Brain microvascular endothelial cell (primary cell): ENCODE measurements at regions not wholly inside any gene's neighbourhood (a gene's known extent, or its start where the extent isn't known, plus 50 kb on each side); places are given as distances from the start of the nearest gene placed in this dataset.

Experiments
- DNase-seq: peaks from one replicate; pipeline ENCODE4 v3.0.0-alpha.2; 2020
- H3K27ac ChIP-seq: fragments of 250-450 bp; sonication (Bioruptor Pico); 2 replicates; pipeline ENCODE4 v1.5.1; 2020; ENCODE audit warnings: mild to moderate bottlenecking, moderate library complexity
- H3K27me3 ChIP-seq: fragments of 250-450 bp; sonication (Bioruptor Pico); replicated peaks from 2 replicates; pipeline ENCODE4 v1.5.1; 2020; ENCODE audit warnings: mild to moderate bottlenecking
- H3K36me3 ChIP-seq: fragments of 250-450 bp; sonication (Bioruptor Pico); replicated peaks from 2 replicates; pipeline ENCODE4 v1.5.1; 2020; ENCODE audit warnings: mild to moderate bottlenecking
- H3K4me3 ChIP-seq: 2 replicates; pipeline ENCODE4 v1.5.1; 2011; ENCODE audit warnings: low read depth, mild to moderate bottlenecking, control low read depth, low read length, moderate library complexity
- in situ Hi-C: cut with HindIII; loops from 2 replicates; pipeline ENCODE4 v1.10.0; 2017; ENCODE audit warnings: low sequenced_read_pairs, low pct_ligation_motif_present
- TF ChIP-seq, protein P1 (sequence below): IDR thresholded peaks from 2 replicates; pipeline ENCODE4 v1.5.1; 2011; ENCODE audit warnings: low read depth, mild to moderate bottlenecking, moderate library complexity, low read length, control low read depth, inconsistent platforms; ENCODE audit errors: missing control alignments

- in situ Hi-C loops = no loop called here
- no peaks in the 10 kb centered on the region for H3K27me3 ChIP-seq
- no peak overlapping the region for H3K27ac ChIP-seq
- TF ChIP-seq, protein P1, sequence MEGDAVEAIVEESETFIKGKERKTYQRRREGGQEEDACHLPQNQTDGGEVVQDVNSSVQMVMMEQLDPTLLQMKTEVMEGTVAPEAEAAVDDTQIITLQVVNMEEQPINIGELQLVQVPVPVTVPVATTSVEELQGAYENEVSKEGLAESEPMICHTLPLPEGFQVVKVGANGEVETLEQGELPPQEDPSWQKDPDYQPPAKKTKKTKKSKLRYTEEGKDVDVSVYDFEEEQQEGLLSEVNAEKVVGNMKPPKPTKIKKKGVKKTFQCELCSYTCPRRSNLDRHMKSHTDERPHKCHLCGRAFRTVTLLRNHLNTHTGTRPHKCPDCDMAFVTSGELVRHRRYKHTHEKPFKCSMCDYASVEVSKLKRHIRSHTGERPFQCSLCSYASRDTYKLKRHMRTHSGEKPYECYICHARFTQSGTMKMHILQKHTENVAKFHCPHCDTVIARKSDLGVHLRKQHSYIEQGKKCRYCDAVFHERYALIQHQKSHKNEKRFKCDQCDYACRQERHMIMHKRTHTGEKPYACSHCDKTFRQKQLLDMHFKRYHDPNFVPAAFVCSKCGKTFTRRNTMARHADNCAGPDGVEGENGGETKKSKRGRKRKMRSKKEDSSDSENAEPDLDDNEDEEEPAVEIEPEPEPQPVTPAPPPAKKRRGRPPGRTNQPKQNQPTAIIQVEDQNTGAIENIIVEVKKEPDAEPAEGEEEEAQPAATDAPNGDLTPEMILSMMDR = no peak
- no peak for DNase-seq
- H3K4me3 ChIP-seq = no peak overlapping the region
- H3K36me3 ChIP-seq = no peaks in the 10 kb centered on the region
These were observed 595.0 kb downstream of the PYDC2 start for GRCh38 chr3:192055946-192056345.

GRCh38 chr3:192057261-192057660 is 596.3 kb downstream of the PYDC2 start:
- in situ Hi-C loops = no loop called here
- no peaks in the 10 kb centered on the region for H3K27me3 ChIP-seq
- no peaks in the 10 kb centered on the region for H3K36me3 ChIP-seq
- DNase-seq = no peak
- TF ChIP-seq, protein P1 = no peak
- H3K27ac ChIP-seq = no peak overlapping the region
- H3K4me3 ChIP-seq = no peak overlapping the region

DNA sequence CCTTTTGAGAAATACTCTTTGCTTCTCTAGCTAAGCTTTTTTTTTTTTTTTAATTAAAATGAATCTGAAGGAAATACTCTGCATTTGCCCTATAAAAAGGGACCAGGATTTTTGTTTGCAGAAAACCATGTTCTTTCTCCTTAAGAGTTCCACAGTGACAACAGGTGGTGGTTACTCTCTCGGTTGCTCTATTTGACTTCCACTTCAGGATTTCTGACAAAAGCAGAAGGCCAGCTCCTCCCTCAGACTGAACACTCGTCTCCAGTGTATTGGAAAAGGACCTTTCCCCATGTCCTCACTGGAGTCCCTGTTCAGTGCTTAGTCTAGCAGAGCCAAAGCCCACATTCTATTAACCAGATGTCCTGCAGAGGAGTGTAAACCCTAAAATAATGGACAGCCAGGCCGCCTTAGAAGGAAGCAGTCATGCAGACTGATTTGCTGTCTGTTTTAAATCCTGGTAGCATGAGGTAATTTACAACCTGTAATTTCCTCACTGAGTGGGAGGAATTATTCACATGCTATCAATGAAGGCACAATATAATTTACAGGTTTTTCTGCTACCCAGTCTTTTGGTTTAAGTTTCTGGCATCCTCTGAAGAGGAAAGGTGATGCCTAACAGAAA is 599.3 kb downstream of the PYDC2 start:
- no peak for DNase-seq
- no peaks in the 10 kb centered on the region for H3K36me3 ChIP-seq
- in situ Hi-C loops = no loop called here
- no peak overlapping the region for H3K27ac ChIP-seq
- TF ChIP-seq, protein P1 = no peak
- H3K27me3 ChIP-seq = no peaks in the 10 kb centered on the region
- H3K4me3 ChIP-seq = no peak overlapping the region

- no peaks in the 10 kb centered on the region for H3K27me3 ChIP-seq
- TF ChIP-seq, protein P1 = no peak
- no peak overlapping the region for H3K27ac ChIP-seq
- no peak overlapping the region for H3K4me3 ChIP-seq
- no peaks in the 10 kb centered on the region for H3K36me3 ChIP-seq
- no peak for DNase-seq
- in situ Hi-C loops = no loop called here
These were observed 600.5 kb downstream of the PYDC2 start for GRCh38 chr3:192061426-192061825.

- Histone ChIP-seq H3K27ac (no peak overlapping the region), H3K27me3 (no peaks in the 10 kb centered on the region), H3K4me3 (no peak overlapping the region), H3K36me3 (no peaks in the 10 kb centered on the region)
- in situ Hi-C loops = no loop called here
- TF ChIP-seq, protein P1 = no peak
- DNase-seq = no peak
These were observed 601.2 kb downstream of the PYDC2 start for GRCh38 chr3:192062186-192062585.

DNA sequence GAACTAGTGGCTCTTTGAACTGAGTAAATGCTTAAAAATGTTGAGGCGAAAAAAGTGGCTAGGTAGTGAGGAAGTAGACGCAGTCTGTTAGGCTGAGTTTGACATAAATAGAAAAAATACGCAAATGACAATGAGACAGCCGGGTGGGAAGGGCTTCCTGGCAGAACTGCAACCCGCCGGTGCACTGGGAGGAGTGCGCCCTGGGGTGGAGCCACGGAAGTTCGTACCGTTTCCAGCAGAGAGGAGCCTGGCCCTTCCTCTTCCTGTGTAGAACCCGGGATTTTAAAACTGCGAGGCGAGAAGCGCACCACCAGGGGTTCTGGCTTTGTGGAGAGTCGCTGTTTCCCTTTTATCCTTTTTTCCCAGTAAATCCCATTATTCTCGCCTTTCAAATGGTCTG is 602.6 kb downstream of the PYDC2 start:
- DNase-seq = no peak
- peak overlapping the region; percentile 34 for H3K4me3 ChIP-seq

More for the DNA sequence above, 602.6 kb downstream of the PYDC2 start:
- Histone ChIP-seq H3K36me3 (no peaks in the 10 kb centered on the region), H3K27ac (no peak overlapping the region), H3K27me3 (no peaks in the 10 kb centered on the region)
- in situ Hi-C loops = no loop called here
- TF ChIP-seq, protein P1 = peak; percentile 40
